GM23338 (cell line): ENCODE measurements at regions not wholly inside any gene's neighbourhood (a gene's known extent, or its start where the extent isn't known, plus 50 kb on each side); places are given as distances from the start of the nearest gene placed in this dataset.

Experiments used
- ATAC-seq: fragments of 200-7000 bp; cut with Tn5 transposase; 3 replicates; pipeline ENCODE4 v1.9.1; 2020
- DNase-seq: peaks from one replicate; pipeline ENCODE4 v3.0.0-alpha.2; 2015; ENCODE audit warnings: low spot score
- H2AFZ ChIP-seq: fragments of 200-600 bp; sonication (generic); 2 replicates; pipeline ENCODE4 v1.8.0; 2016; ENCODE audit warnings: antibody characterized with exemption, mild to moderate bottlenecking, moderate library complexity
- H3F3A ChIP-seq: fragments of 200-600 bp; sonication (generic); replicated peaks from 2 replicates; pipeline ENCODE4 v1.8.0; 2017; ENCODE audit warnings: antibody characterized with exemption, mixed run types, low read depth
- H3K27ac ChIP-seq: fragments of 200-600 bp; sonication (generic); 2 replicates; pipeline ENCODE4 v1.6.1; 2016; ENCODE audit warnings: low read depth
- H3K27me3 ChIP-seq: fragments of 200-600 bp; sonication (generic); 2 replicates; pipeline ENCODE4 v1.8.0; 2016; ENCODE audit warnings: mild to moderate bottlenecking, mixed run types, moderate library complexity; ENCODE audit not compliant: insufficient read depth
- H3K36me3 ChIP-seq: fragments of 200-600 bp; sonication (generic); 2 replicates; pipeline ENCODE4 v1.8.0; 2016; ENCODE audit warnings: mild to moderate bottlenecking; ENCODE audit not compliant: insufficient read depth
- H3K4me1 ChIP-seq: fragments of 200-600 bp; sonication (generic); 2 replicates; pipeline ENCODE4 v1.8.0; 2016; ENCODE audit warnings: mild to moderate bottlenecking, moderate library complexity; ENCODE audit not compliant: insufficient read depth
- H3K4me2 ChIP-seq: fragments of 200-600 bp; sonication (generic); 2 replicates; pipeline ENCODE4 v1.7.1; 2017; ENCODE audit warnings: mixed run types
- H3K4me3 ChIP-seq: fragments of 200-600 bp; sonication (generic); 2 replicates; pipeline ENCODE4 v1.6.1; 2016; ENCODE audit warnings: mixed run types
- H3K79me2 ChIP-seq: fragments of 200-600 bp; sonication (generic); replicated peaks from 2 replicates; pipeline ENCODE4 v1.8.0; 2017; ENCODE audit warnings: mild to moderate bottlenecking; ENCODE audit not compliant: insufficient read depth
- H3K9me2 ChIP-seq: fragments of 200-600 bp; sonication (generic); 2 replicates; pipeline ENCODE4 v1.8.0; 2017; ENCODE audit not compliant: insufficient read depth
- H4K20me1 ChIP-seq: fragments of 200-600 bp; sonication (generic); replicated peaks from 2 replicates; pipeline ENCODE4 v1.8.0; 2017; ENCODE audit warnings: mild to moderate bottlenecking; ENCODE audit not compliant: insufficient read depth
- H3K27ac Mint-ChIP-seq: 2 replicates; pipeline ENCODE4 v1.8.0; 2020; ENCODE audit warnings: inconsistent platforms, mild to moderate bottlenecking, moderate library complexity, mixed read lengths
- H3K27me3 Mint-ChIP-seq: 3 replicates; pipeline ENCODE4 v1.8.0; 2022; ENCODE audit warnings: low read depth, mild to moderate bottlenecking, moderate library complexity, mixed read lengths, inconsistent platforms; ENCODE audit not compliant: insufficient read depth, poor library complexity
- H3K36me3 Mint-ChIP-seq: 3 replicates; pipeline ENCODE4 v1.8.0; 2021; ENCODE audit warnings: low read depth, mild to moderate bottlenecking, inconsistent platforms, moderate library complexity, mixed read lengths
- H3K4me1 Mint-ChIP-seq: 3 replicates; pipeline ENCODE4 v1.8.0; 2020; ENCODE audit warnings: mild to moderate bottlenecking, inconsistent platforms, mixed read lengths
- H3K4me3 Mint-ChIP-seq: 3 replicates; pipeline ENCODE4 v1.8.0; 2021; ENCODE audit warnings: moderate library complexity, mild to moderate bottlenecking, inconsistent platforms, mixed read lengths
- H3K9me3 Mint-ChIP-seq: 3 replicates; pipeline ENCODE4 v1.8.0; 2020; ENCODE audit warnings: moderate library complexity, mild to moderate bottlenecking, inconsistent platforms, mixed read lengths
- CREB1 ChIP-seq: fragments of 250-450 bp; sonication (Bioruptor Pico); IDR thresholded peaks from 2 replicates; pipeline ENCODE4 v1.5.0; 2020; ENCODE audit warnings: low read depth, mild to moderate bottlenecking, moderate library complexity
- EZH2 ChIP-seq: fragments of 200-600 bp; sonication (generic); IDR thresholded peaks from one replicate; pipeline ENCODE4 v1.8.0; 2017; ENCODE audit warnings: antibody characterized with exemption, mild to moderate bottlenecking, low read depth; ENCODE audit not compliant: unreplicated experiment
- EZH2phosphoT487 ChIP-seq: fragments of 200-600 bp; sonication (generic); IDR thresholded peaks from one replicate; pipeline ENCODE4 v1.8.1; 2018; ENCODE audit warnings: antibody characterized with exemption; ENCODE audit not compliant: unreplicated experiment
- NANOG ChIP-seq: IDR thresholded peaks from 2 replicates; pipeline ENCODE4 v1.6.1; 2016; ENCODE audit warnings: antibody characterized with exemption, borderline replicate concordance
- POLR2AphosphoS5 ChIP-seq: IDR thresholded peaks from 2 replicates; pipeline ENCODE4 v1.6.1; 2016; ENCODE audit warnings: antibody characterized with exemption, low read depth
- ZNF114 ChIP-seq: fragments of 250-450 bp; sonication (Bioruptor Pico); IDR thresholded peaks from 2 replicates; pipeline ENCODE4 v1.5.0; 2020; ENCODE audit warnings: mild to moderate bottlenecking, moderate library complexity
- ZNF331 ChIP-seq: fragments of 250-450 bp; sonication (Bioruptor Pico); IDR thresholded peaks from 2 replicates; pipeline ENCODE4 v1.5.0; 2020; ENCODE audit warnings: low read depth, mild to moderate bottlenecking, moderate library complexity
- TF ChIP-seq, protein P1 (sequence below), 2 experiments: fragments of 200-600 bp in 1 of 2; sonication (generic) in 1 of 2; conservative IDR thresholded peaks; 2 replicates each; pipeline versions ENCODE4 v1.5.1 to v1.6.1; 2016 to 2017; ENCODE audit warnings: antibody characterized with exemption in 2 of 2, low read depth in 2 of 2, mild to moderate bottlenecking in 2 of 2, moderate library complexity in 1 of 2
- TF ChIP-seq, protein P2 (sequence below): IDR thresholded peaks from 2 replicates; pipeline ENCODE4 v1.6.1; 2016; ENCODE audit warnings: antibody characterized with exemption
- TF ChIP-seq, protein P3 (sequence below): IDR thresholded peaks from one replicate; pipeline ENCODE4 v1.6.1; 2018; ENCODE audit warnings: antibody characterized with exemption; ENCODE audit not compliant: unreplicated experiment

DNA sequence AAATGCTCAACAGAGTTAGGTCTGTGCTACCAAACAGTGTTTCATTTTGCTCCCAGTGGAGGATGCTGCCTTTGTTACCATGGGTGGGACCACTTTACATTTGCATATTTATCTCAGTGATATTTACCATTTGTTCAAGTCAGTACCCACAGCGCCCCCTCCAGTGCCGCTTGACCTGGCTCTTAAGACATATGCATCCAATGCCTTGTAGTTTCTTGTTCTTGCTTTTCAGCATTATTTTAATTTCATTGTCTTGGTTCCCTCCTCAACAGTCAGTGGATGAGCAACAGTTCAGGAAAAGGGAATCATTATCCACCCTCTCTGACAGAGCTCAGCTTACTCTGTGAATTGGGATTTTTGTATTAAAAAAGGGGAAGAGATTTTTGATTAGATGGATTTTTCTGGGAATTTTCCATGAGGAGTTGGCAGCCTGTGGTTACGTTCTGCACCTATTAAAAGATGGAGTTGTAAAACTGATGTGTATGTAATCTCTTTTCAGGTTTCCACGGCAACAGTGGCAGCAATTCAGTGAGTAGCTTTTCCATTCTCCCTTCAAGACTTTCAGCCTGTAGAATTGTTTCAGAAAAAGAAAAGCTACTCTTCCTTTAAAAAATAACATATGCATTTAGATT, 240.5 kb upstream of the DAAM1 start:
- H2AFZ ChIP-seq = no peak overlapping the region
- H3K27me3 ChIP-seq = no peaks in the 10 kb centered on the region
- H3K27ac Mint-ChIP-seq = no peak overlapping the region
- no peak for TF ChIP-seq ZNF331 (CRISPR knock-in tag)
- no peak for TF ChIP-seq EZH2phosphoT487
- TF ChIP-seq, protein P1, sequence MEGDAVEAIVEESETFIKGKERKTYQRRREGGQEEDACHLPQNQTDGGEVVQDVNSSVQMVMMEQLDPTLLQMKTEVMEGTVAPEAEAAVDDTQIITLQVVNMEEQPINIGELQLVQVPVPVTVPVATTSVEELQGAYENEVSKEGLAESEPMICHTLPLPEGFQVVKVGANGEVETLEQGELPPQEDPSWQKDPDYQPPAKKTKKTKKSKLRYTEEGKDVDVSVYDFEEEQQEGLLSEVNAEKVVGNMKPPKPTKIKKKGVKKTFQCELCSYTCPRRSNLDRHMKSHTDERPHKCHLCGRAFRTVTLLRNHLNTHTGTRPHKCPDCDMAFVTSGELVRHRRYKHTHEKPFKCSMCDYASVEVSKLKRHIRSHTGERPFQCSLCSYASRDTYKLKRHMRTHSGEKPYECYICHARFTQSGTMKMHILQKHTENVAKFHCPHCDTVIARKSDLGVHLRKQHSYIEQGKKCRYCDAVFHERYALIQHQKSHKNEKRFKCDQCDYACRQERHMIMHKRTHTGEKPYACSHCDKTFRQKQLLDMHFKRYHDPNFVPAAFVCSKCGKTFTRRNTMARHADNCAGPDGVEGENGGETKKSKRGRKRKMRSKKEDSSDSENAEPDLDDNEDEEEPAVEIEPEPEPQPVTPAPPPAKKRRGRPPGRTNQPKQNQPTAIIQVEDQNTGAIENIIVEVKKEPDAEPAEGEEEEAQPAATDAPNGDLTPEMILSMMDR (conservative IDR thresholded peaks at IDR 0.05; ENCODE audit: low read depth in 2 of 2) = peak; percentile 67 to 70
- no peak; the same call in 1 of the 3 replicates for ATAC-seq
- peaks cover 2% of the 10 kb centered on the region for H3K27me3 Mint-ChIP-seq
- no peak overlapping the region for H3K4me2 ChIP-seq
- no peaks in the 10 kb centered on the region for H3K9me2 ChIP-seq
- no peak overlapping the region for H3K4me3 ChIP-seq
- H3K4me1 ChIP-seq = peaks cover 5% of the 10 kb centered on the region; the same call in 1 of the 2 replicates
- no peak overlapping the region for H3K27ac ChIP-seq
- no peak overlapping the region for H3K4me3 Mint-ChIP-seq
- no peaks in the 10 kb centered on the region for H3F3A ChIP-seq
- H3K79me2 ChIP-seq = no peaks in the 10 kb centered on the region
- H3K36me3 Mint-ChIP-seq = no peaks in the 10 kb centered on the region
- no peaks in the 10 kb centered on the region for H4K20me1 ChIP-seq
- H3K4me1 Mint-ChIP-seq = peaks cover 11% of the 10 kb centered on the region
- no peaks in the 10 kb centered on the region for H3K36me3 ChIP-seq
- DNase-seq = peak; percentile 68
- peaks cover 3% of the 10 kb centered on the region; the same call in 2 of the 3 replicates for H3K9me3 Mint-ChIP-seq

DNA sequence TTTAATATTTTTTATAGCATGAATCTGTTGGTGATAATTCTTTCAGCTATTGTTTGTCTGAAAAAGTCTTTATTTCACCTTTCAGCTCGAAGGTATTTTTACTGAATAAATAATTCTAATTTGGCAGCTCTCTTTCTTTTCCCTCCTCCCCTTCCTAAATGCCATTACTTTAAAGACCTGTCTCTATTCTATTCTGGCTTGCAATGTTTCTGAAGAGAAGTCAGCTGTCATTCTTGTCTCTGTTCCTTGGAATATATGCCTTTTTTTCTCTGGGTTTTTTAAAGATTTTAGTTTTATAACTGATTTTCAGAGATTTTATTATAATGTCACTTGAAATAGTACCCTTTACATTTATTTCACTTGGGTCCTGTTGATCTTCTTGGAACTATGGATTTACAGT, 237.9 kb upstream of the DAAM1 start:
- no peak for ATAC-seq
- Histone ChIP-seq H3K4me3 (no peak overlapping the region), H2AFZ (no peak overlapping the region), H3K27ac (no peak overlapping the region), H3K79me2 (no peaks in the 10 kb centered on the region), H3K36me3 (no peaks in the 10 kb centered on the region), H3K9me2 (no peaks in the 10 kb centered on the region), H3K4me1 (peaks cover 19% of the 10 kb centered on the region), H4K20me1 (no peaks in the 10 kb centered on the region), H3K4me2 (no peak overlapping the region), H3K27me3 (no peaks in the 10 kb centered on the region), H3F3A (no peaks in the 10 kb centered on the region)
- Mint-ChIP-seq H3K27ac (no peak overlapping the region), H3K4me3 (no peak overlapping the region), H3K36me3 (no peaks in the 10 kb centered on the region), H3K27me3 (no peaks in the 10 kb centered on the region), H3K4me1 (peaks cover 13% of the 10 kb centered on the region), H3K9me3 (peaks cover 3% of the 10 kb centered on the region; the same call in 2 of the 3 replicates)
- DNase-seq = no peak
- TF ChIP-seq EZH2 (no peak), EZH2phosphoT487 (no peak), POLR2AphosphoS5 (no peak), CREB1 (no peak), ZNF331 (CRISPR knock-in tag) (no peak), ZNF114 (CRISPR knock-in tag) (no peak), NANOG (no peak)
- TF ChIP-seq, protein P2, sequence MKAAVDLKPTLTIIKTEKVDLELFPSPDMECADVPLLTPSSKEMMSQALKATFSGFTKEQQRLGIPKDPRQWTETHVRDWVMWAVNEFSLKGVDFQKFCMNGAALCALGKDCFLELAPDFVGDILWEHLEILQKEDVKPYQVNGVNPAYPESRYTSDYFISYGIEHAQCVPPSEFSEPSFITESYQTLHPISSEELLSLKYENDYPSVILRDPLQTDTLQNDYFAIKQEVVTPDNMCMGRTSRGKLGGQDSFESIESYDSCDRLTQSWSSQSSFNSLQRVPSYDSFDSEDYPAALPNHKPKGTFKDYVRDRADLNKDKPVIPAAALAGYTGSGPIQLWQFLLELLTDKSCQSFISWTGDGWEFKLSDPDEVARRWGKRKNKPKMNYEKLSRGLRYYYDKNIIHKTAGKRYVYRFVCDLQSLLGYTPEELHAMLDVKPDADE = no peak
- TF ChIP-seq, protein P1 (conservative IDR thresholded peaks at IDR 0.05; ENCODE audit: low read depth in 2 of 2) = no peak
- TF ChIP-seq, protein P3, sequence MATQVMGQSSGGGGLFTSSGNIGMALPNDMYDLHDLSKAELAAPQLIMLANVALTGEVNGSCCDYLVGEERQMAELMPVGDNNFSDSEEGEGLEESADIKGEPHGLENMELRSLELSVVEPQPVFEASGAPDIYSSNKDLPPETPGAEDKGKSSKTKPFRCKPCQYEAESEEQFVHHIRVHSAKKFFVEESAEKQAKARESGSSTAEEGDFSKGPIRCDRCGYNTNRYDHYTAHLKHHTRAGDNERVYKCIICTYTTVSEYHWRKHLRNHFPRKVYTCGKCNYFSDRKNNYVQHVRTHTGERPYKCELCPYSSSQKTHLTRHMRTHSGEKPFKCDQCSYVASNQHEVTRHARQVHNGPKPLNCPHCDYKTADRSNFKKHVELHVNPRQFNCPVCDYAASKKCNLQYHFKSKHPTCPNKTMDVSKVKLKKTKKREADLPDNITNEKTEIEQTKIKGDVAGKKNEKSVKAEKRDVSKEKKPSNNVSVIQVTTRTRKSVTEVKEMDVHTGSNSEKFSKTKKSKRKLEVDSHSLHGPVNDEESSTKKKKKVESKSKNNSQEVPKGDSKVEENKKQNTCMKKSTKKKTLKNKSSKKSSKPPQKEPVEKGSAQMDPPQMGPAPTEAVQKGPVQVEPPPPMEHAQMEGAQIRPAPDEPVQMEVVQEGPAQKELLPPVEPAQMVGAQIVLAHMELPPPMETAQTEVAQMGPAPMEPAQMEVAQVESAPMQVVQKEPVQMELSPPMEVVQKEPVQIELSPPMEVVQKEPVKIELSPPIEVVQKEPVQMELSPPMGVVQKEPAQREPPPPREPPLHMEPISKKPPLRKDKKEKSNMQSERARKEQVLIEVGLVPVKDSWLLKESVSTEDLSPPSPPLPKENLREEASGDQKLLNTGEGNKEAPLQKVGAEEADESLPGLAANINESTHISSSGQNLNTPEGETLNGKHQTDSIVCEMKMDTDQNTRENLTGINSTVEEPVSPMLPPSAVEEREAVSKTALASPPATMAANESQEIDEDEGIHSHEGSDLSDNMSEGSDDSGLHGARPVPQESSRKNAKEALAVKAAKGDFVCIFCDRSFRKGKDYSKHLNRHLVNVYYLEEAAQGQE = no peak
